DND-41 (cell line): ENCODE measurements at regions not wholly inside any gene's neighbourhood (a gene's known extent, or its start where the extent isn't known, plus 50 kb on each side); places are given as distances from the start of the nearest gene placed in this dataset.

Experiments used
- ATAC-seq: fragments of 200-7000 bp; cut with Tn5 transposase; 3 replicates; pipeline ENCODE4 v1.9.1; 2021; ENCODE audit warnings: low read depth; ENCODE audit not compliant: insufficient read depth
- DNase-seq: peaks from one replicate; pipeline ENCODE4 v3.0.0-alpha.2; 2020
- H2AFZ ChIP-seq: 2 replicates; pipeline ENCODE4 v1.6.0; 2012; ENCODE audit warnings: low read depth, low read length
- H3K27ac ChIP-seq: 2 replicates; pipeline ENCODE4 v1.5.1; 2012; ENCODE audit warnings: low read length, inconsistent platforms
- H3K27me3 ChIP-seq: fragments of 200-600 bp; sonication (generic); 2 replicates; pipeline ENCODE4 v1.6.0; 2012; ENCODE audit warnings: low read length, mild to moderate bottlenecking, inconsistent platforms; ENCODE audit not compliant: insufficient read depth, poor library complexity
- H3K36me3 ChIP-seq: 2 replicates; pipeline ENCODE4 v1.5.1; 2012; ENCODE audit warnings: low read length, inconsistent platforms; ENCODE audit not compliant: insufficient read depth
- H3K4me1 ChIP-seq: 2 replicates; pipeline ENCODE4 v1.5.1; 2012; ENCODE audit warnings: mild to moderate bottlenecking, low read length; ENCODE audit not compliant: insufficient read depth
- H3K4me2 ChIP-seq: 2 replicates; pipeline ENCODE4 v1.6.0; 2012; ENCODE audit warnings: mild to moderate bottlenecking, moderate library complexity, low read length, inconsistent platforms; ENCODE audit not compliant: insufficient read depth
- H3K4me3 ChIP-seq, 2 experiments: fragments of 200-600 bp in 1 of 2; shearing (Covaris generic) in 1 of 2; 2 replicates each; pipeline ENCODE4 v1.5.1; 2012 to 2016; ENCODE audit warnings: inconsistent platforms in 2 of 2, low read length in 2 of 2, mild to moderate bottlenecking in 2 of 2, low read depth in 1 of 2, moderate library complexity in 1 of 2
- H3K79me2 ChIP-seq: 2 replicates; pipeline ENCODE4 v1.6.0; 2012; ENCODE audit warnings: low read length, inconsistent platforms; ENCODE audit not compliant: insufficient read depth
- H3K9ac ChIP-seq: 2 replicates; pipeline ENCODE4 v1.6.0; 2012; ENCODE audit warnings: low read depth, mild to moderate bottlenecking, inconsistent platforms, low read length, moderate library complexity
- H3K9me3 ChIP-seq: 2 replicates; pipeline ENCODE4 v1.5.1; 2012; ENCODE audit warnings: low read length, moderate library complexity, mild to moderate bottlenecking, inconsistent platforms; ENCODE audit not compliant: insufficient read depth, severe bottlenecking
- H4K20me1 ChIP-seq: 2 replicates; pipeline ENCODE4 v1.6.0; 2012; ENCODE audit warnings: low read length; ENCODE audit not compliant: insufficient read depth
- CTCF ChIP-seq: IDR thresholded peaks from 2 replicates; pipeline ENCODE4 v1.5.1; 2012; ENCODE audit warnings: borderline replicate concordance, low read length, moderate library complexity, mild to moderate bottlenecking; ENCODE audit not compliant: poor library complexity, severe bottlenecking; ENCODE audit errors: extremely low read depth
- EZH2 ChIP-seq: IDR thresholded peaks from 3 replicates; pipeline ENCODE4 v1.6.1; 2012; ENCODE audit warnings: borderline replicate concordance, low read depth, mild to moderate bottlenecking, moderate library complexity, low read length, inconsistent platforms; ENCODE audit not compliant: severe bottlenecking

DNA sequence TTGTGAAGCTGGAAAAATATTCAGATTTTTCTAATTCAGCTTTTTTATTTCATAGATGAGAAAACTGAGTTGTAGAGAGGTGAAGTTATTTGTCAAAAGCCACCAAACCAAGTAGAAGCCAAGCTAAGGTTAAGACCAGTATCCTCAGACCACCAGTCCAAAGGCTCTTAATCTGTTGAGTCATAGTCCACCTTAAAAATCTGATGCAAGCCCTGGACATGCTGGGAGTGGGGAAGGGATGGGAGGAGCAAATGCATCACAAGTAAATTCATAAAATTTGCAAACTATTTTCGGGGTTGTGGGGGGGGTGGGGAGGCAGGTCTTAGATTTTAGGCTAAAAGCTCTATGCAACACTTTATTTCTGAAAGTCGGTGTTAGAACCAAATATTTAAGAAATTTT, 307.7 kb upstream of the SEMA6D start:
- Histone ChIP-seq H3K79me2 (no peaks in the 10 kb centered on the region), H3K4me1 (no peaks in the 10 kb centered on the region), H3K4me2 (no peak overlapping the region), H4K20me1 (no peaks in the 10 kb centered on the region), H3K27ac (no peak overlapping the region), H3K27me3 (no peaks in the 10 kb centered on the region), H2AFZ (no peak overlapping the region), H3K4me3 (no peak overlapping the region), H3K36me3 (no peaks in the 10 kb centered on the region), H3K9me3 (no peaks in the 10 kb centered on the region), H3K9ac (no peak overlapping the region)
- no peak for DNase-seq
- no peak for ATAC-seq
- TF ChIP-seq CTCF (no peak), EZH2 (no peak)

- DNase-seq (no peak), ATAC-seq (no peak)
- H2AFZ ChIP-seq, result no peak overlapping the region
- no peaks in the 10 kb centered on the region for H3K27me3 ChIP-seq
- no peak overlapping the region for H3K9ac ChIP-seq
- H3K79me2 ChIP-seq, result no peaks in the 10 kb centered on the region
- TF ChIP-seq CTCF (no peak), EZH2 (no peak)
- no peaks in the 10 kb centered on the region for H3K36me3 ChIP-seq
- no peaks in the 10 kb centered on the region for H3K9me3 ChIP-seq
- H3K4me2 ChIP-seq, result no peak overlapping the region
- no peak overlapping the region for H3K27ac ChIP-seq
- no peaks in the 10 kb centered on the region for H3K4me1 ChIP-seq
- H3K4me3 ChIP-seq, result no peak overlapping the region
- no peaks in the 10 kb centered on the region for H4K20me1 ChIP-seq
Observed at GRCh38 chr15:47410247-47410646, 307.1 kb upstream of the SEMA6D start.

GRCh38 chr15:47411733-47412132, 305.6 kb upstream of the SEMA6D start:
- H4K20me1 ChIP-seq, result no peaks in the 10 kb centered on the region
- H3K79me2 ChIP-seq, result no peaks in the 10 kb centered on the region
- H3K9me3 ChIP-seq, result no peaks in the 10 kb centered on the region
- no peak for DNase-seq
- no peak overlapping the region for H3K27ac ChIP-seq
- H3K4me3 ChIP-seq, result no peak overlapping the region
- no peaks in the 10 kb centered on the region for H3K27me3 ChIP-seq
- H3K36me3 ChIP-seq, result no peaks in the 10 kb centered on the region
- no peak for ATAC-seq
- TF ChIP-seq EZH2 (no peak), CTCF (no peak)
- no peaks in the 10 kb centered on the region for H3K4me1 ChIP-seq
- H3K9ac ChIP-seq, result no peak overlapping the region
- no peak overlapping the region for H3K4me2 ChIP-seq
- H2AFZ ChIP-seq, result no peak overlapping the region

DNA sequence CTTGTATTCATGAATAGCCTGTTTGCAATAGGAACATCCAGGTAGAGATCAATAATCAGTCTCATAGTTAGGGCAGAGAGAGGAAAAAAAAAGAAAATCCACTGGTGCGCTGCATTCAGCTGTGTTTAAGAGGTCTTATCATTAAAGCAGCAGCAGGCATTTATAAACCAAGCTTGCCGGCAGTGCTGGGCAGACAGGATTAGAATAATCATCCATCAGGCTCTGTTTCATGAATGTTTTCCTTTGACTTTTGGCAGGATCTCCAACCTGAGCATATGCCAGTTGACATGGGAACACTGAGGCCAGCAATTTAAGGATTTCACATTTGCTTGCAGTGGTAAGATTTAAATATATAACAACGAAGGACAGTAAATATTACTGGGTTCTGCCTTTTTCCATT, 305.2 kb upstream of the SEMA6D start:
- TF ChIP-seq CTCF (no peak), EZH2 (no peak)
- H3K27ac ChIP-seq, result no peak overlapping the region
- DNase-seq, result no peak

More for the DNA sequence above, 305.2 kb upstream of the SEMA6D start:
- H4K20me1 ChIP-seq, result no peaks in the 10 kb centered on the region
- no peak overlapping the region for H2AFZ ChIP-seq
- H3K27me3 ChIP-seq, result no peaks in the 10 kb centered on the region
- H3K4me2 ChIP-seq, result no peak overlapping the region
- H3K36me3 ChIP-seq, result no peaks in the 10 kb centered on the region
- no peaks in the 10 kb centered on the region for H3K79me2 ChIP-seq
- no peak for ATAC-seq
- no peak overlapping the region for H3K9ac ChIP-seq
- no peak overlapping the region for H3K4me3 ChIP-seq
- no peaks in the 10 kb centered on the region for H3K4me1 ChIP-seq
- H3K9me3 ChIP-seq, result no peaks in the 10 kb centered on the region
